MM.1S (cell line): ENCODE measurements at regions not wholly inside any gene's neighbourhood (a gene's known extent, or its start where the extent isn't known, plus 50 kb on each side); places are given as distances from the start of the nearest gene placed in this dataset.

ENCODE experiments used
- CTCF ChIP-seq: fragments of 300-600 bp; sonication (generic); IDR thresholded peaks from 2 replicates; pipeline ENCODE4 v1.5.1; 2016; ENCODE audit warnings: antibody characterized with exemption, low read length, mixed read lengths
- EZH2 ChIP-seq: fragments of 300-600 bp; sonication (generic); optimal IDR thresholded peaks from 2 replicates; pipeline ENCODE3; 2017; ENCODE audit warnings: low read depth, mild to moderate bottlenecking, antibody characterized with exemption, low read length, mixed read lengths

- no peak for TF ChIP-seq EZH2
- TF ChIP-seq CTCF = no peak
Observed at GRCh38 chr10:128855618-128856428, 611.2 kb upstream of the MGMT start.
